GM23338 (cell line): ENCODE measurements at regions not wholly inside any gene's neighbourhood (a gene's known extent, or its start where the extent isn't known, plus 50 kb on each side); places are given as distances from the start of the nearest gene placed in this dataset.

Experiments used
- ATAC-seq: fragments of 200-7000 bp; cut with Tn5 transposase; 3 replicates; pipeline ENCODE4 v1.9.1; 2020
- DNase-seq: peaks from one replicate; pipeline ENCODE4 v3.0.0-alpha.2; 2015; ENCODE audit warnings: low spot score
- H2AFZ ChIP-seq: fragments of 200-600 bp; sonication (generic); 2 replicates; pipeline ENCODE4 v1.8.0; 2016; ENCODE audit warnings: antibody characterized with exemption, mild to moderate bottlenecking, moderate library complexity
- H3F3A ChIP-seq: fragments of 200-600 bp; sonication (generic); replicated peaks from 2 replicates; pipeline ENCODE4 v1.8.0; 2017; ENCODE audit warnings: antibody characterized with exemption, mixed run types, low read depth
- H3K27ac ChIP-seq: fragments of 200-600 bp; sonication (generic); 2 replicates; pipeline ENCODE4 v1.6.1; 2016; ENCODE audit warnings: low read depth
- H3K27me3 ChIP-seq: fragments of 200-600 bp; sonication (generic); 2 replicates; pipeline ENCODE4 v1.8.0; 2016; ENCODE audit warnings: mild to moderate bottlenecking, mixed run types, moderate library complexity; ENCODE audit not compliant: insufficient read depth
- H3K36me3 ChIP-seq: fragments of 200-600 bp; sonication (generic); 2 replicates; pipeline ENCODE4 v1.8.0; 2016; ENCODE audit warnings: mild to moderate bottlenecking; ENCODE audit not compliant: insufficient read depth
- H3K4me1 ChIP-seq: fragments of 200-600 bp; sonication (generic); 2 replicates; pipeline ENCODE4 v1.8.0; 2016; ENCODE audit warnings: mild to moderate bottlenecking, moderate library complexity; ENCODE audit not compliant: insufficient read depth
- H3K4me2 ChIP-seq: fragments of 200-600 bp; sonication (generic); 2 replicates; pipeline ENCODE4 v1.7.1; 2017; ENCODE audit warnings: mixed run types
- H3K4me3 ChIP-seq: fragments of 200-600 bp; sonication (generic); 2 replicates; pipeline ENCODE4 v1.6.1; 2016; ENCODE audit warnings: mixed run types
- H3K79me2 ChIP-seq: fragments of 200-600 bp; sonication (generic); replicated peaks from 2 replicates; pipeline ENCODE4 v1.8.0; 2017; ENCODE audit warnings: mild to moderate bottlenecking; ENCODE audit not compliant: insufficient read depth
- H3K9me2 ChIP-seq: fragments of 200-600 bp; sonication (generic); 2 replicates; pipeline ENCODE4 v1.8.0; 2017; ENCODE audit not compliant: insufficient read depth
- H4K20me1 ChIP-seq: fragments of 200-600 bp; sonication (generic); replicated peaks from 2 replicates; pipeline ENCODE4 v1.8.0; 2017; ENCODE audit warnings: mild to moderate bottlenecking; ENCODE audit not compliant: insufficient read depth
- H3K27ac Mint-ChIP-seq: 2 replicates; pipeline ENCODE4 v1.8.0; 2020; ENCODE audit warnings: inconsistent platforms, mild to moderate bottlenecking, moderate library complexity, mixed read lengths
- H3K27me3 Mint-ChIP-seq: 3 replicates; pipeline ENCODE4 v1.8.0; 2022; ENCODE audit warnings: low read depth, mild to moderate bottlenecking, moderate library complexity, mixed read lengths, inconsistent platforms; ENCODE audit not compliant: insufficient read depth, poor library complexity
- H3K36me3 Mint-ChIP-seq: 3 replicates; pipeline ENCODE4 v1.8.0; 2021; ENCODE audit warnings: low read depth, mild to moderate bottlenecking, inconsistent platforms, moderate library complexity, mixed read lengths
- H3K4me1 Mint-ChIP-seq: 3 replicates; pipeline ENCODE4 v1.8.0; 2020; ENCODE audit warnings: mild to moderate bottlenecking, inconsistent platforms, mixed read lengths
- H3K4me3 Mint-ChIP-seq: 3 replicates; pipeline ENCODE4 v1.8.0; 2021; ENCODE audit warnings: moderate library complexity, mild to moderate bottlenecking, inconsistent platforms, mixed read lengths
- H3K9me3 Mint-ChIP-seq: 3 replicates; pipeline ENCODE4 v1.8.0; 2020; ENCODE audit warnings: moderate library complexity, mild to moderate bottlenecking, inconsistent platforms, mixed read lengths
- CREB1 ChIP-seq: fragments of 250-450 bp; sonication (Bioruptor Pico); IDR thresholded peaks from 2 replicates; pipeline ENCODE4 v1.5.0; 2020; ENCODE audit warnings: low read depth, mild to moderate bottlenecking, moderate library complexity
- ETS1 ChIP-seq: IDR thresholded peaks from 2 replicates; pipeline ENCODE4 v1.6.1; 2016; ENCODE audit warnings: antibody characterized with exemption
- EZH2 ChIP-seq: fragments of 200-600 bp; sonication (generic); IDR thresholded peaks from one replicate; pipeline ENCODE4 v1.8.0; 2017; ENCODE audit warnings: antibody characterized with exemption, mild to moderate bottlenecking, low read depth; ENCODE audit not compliant: unreplicated experiment
- EZH2phosphoT487 ChIP-seq: fragments of 200-600 bp; sonication (generic); IDR thresholded peaks from one replicate; pipeline ENCODE4 v1.8.1; 2018; ENCODE audit warnings: antibody characterized with exemption; ENCODE audit not compliant: unreplicated experiment
- JUNB ChIP-seq: IDR thresholded peaks from one replicate; pipeline ENCODE4 v1.6.1; 2016; ENCODE audit warnings: antibody characterized with exemption; ENCODE audit not compliant: unreplicated experiment
- NANOG ChIP-seq: IDR thresholded peaks from 2 replicates; pipeline ENCODE4 v1.6.1; 2016; ENCODE audit warnings: antibody characterized with exemption, borderline replicate concordance
- POLR2AphosphoS5 ChIP-seq: IDR thresholded peaks from 2 replicates; pipeline ENCODE4 v1.6.1; 2016; ENCODE audit warnings: antibody characterized with exemption, low read depth
- ZNF114 ChIP-seq: fragments of 250-450 bp; sonication (Bioruptor Pico); IDR thresholded peaks from 2 replicates; pipeline ENCODE4 v1.5.0; 2020; ENCODE audit warnings: mild to moderate bottlenecking, moderate library complexity
- ZNF331 ChIP-seq: fragments of 250-450 bp; sonication (Bioruptor Pico); IDR thresholded peaks from 2 replicates; pipeline ENCODE4 v1.5.0; 2020; ENCODE audit warnings: low read depth, mild to moderate bottlenecking, moderate library complexity
- TF ChIP-seq, protein P1 (sequence below): fragments of 250-450 bp; sonication (Bioruptor Pico); IDR thresholded peaks from 2 replicates; pipeline ENCODE4 v1.5.0; 2020; ENCODE audit warnings: mild to moderate bottlenecking, moderate library complexity
- TF ChIP-seq, protein P2 (sequence below): IDR thresholded peaks from one replicate; pipeline ENCODE4 v1.6.1; 2018; ENCODE audit warnings: antibody characterized with exemption; ENCODE audit not compliant: unreplicated experiment

- TF ChIP-seq, protein P1, sequence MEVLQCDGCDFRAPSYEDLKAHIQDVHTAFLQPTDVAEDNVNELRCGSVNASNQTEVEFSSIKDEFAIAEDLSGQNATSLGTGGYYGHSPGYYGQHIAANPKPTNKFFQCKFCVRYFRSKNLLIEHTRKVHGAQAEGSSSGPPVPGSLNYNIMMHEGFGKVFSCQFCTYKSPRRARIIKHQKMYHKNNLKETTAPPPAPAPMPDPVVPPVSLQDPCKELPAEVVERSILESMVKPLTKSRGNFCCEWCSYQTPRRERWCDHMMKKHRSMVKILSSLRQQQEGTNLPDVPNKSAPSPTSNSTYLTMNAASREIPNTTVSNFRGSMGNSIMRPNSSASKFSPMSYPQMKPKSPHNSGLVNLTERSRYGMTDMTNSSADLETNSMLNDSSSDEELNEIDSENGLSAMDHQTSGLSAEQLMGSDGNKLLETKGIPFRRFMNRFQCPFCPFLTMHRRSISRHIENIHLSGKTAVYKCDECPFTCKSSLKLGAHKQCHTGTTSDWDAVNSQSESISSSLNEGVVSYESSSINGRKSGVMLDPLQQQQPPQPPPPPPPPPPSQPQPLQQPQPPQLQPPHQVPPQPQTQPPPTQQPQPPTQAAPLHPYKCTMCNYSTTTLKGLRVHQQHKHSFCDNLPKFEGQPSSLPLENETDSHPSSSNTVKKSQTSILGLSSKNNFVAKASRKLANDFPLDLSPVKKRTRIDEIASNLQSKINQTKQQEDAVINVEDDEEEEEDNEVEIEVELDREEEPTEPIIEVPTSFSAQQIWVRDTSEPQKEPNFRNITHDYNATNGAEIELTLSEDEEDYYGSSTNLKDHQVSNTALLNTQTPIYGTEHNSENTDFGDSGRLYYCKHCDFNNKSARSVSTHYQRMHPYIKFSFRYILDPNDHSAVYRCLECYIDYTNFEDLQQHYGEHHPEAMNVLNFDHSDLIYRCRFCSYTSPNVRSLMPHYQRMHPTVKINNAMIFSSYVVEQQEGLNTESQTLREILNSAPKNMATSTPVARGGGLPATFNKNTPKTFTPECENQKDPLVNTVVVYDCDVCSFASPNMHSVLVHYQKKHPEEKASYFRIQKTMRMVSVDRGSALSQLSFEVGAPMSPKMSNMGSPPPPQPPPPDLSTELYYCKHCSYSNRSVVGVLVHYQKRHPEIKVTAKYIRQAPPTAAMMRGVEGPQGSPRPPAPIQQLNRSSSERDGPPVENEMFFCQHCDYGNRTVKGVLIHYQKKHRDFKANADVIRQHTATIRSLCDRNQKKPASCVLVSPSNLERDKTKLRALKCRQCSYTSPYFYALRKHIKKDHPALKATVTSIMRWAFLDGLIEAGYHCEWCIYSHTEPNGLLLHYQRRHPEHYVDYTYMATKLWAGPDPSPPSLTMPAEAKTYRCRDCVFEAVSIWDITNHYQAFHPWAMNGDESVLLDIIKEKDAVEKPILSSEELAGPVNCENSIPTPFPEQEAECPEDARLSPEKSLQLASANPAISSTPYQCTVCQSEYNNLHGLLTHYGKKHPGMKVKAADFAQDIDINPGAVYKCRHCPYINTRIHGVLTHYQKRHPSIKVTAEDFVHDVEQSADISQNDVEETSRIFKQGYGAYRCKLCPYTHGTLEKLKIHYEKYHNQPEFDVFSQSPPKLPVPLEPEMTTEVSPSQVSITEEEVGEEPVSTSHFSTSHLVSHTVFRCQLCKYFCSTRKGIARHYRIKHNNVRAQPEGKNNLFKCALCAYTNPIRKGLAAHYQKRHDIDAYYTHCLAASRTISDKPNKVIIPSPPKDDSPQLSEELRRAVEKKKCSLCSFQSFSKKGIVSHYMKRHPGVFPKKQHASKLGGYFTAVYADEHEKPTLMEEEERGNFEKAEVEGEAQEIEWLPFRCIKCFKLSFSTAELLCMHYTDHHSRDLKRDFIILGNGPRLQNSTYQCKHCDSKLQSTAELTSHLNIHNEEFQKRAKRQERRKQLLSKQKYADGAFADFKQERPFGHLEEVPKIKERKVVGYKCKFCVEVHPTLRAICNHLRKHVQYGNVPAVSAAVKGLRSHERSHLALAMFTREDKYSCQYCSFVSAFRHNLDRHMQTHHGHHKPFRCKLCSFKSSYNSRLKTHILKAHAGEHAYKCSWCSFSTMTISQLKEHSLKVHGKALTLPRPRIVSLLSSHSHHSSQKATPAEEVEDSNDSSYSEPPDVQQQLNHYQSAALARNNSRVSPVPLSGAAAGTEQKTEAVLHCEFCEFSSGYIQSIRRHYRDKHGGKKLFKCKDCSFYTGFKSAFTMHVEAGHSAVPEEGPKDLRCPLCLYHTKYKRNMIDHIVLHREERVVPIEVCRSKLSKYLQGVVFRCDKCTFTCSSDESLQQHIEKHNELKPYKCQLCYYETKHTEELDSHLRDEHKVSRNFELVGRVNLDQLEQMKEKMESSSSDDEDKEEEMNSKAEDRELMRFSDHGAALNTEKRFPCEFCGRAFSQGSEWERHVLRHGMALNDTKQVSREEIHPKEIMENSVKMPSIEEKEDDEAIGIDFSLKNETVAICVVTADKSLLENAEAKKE (CRISPR knock-in tag): no peak
- TF ChIP-seq CREB1: no peak
- TF ChIP-seq ZNF331 (CRISPR knock-in tag): no peak
These were observed 705.2 kb upstream of the ZNF608 start (continued) for GRCh38 chr5:125451622-125452021.

DNA sequence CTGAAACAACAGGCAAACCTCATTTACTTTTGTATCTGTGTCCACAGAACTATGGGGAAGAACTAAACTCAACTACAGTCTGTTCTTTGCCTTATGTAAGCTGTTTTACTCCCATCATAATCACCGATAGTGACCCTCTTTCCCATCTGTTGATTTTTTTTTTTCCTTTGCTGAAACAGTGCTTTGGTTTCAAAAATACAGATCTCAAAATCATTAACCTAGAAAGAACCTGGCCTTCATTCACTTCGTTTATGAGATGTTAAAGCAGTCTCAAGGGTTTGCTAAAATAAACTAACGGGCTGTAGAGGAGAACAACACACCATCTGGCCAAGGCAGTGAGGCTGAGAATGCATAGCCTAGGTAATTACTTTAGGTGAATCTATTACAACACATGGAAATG lies 706.6 kb upstream of the ZNF608 start:
- peaks cover 20% of the 10 kb centered on the region for H3K9me3 Mint-ChIP-seq
- no peak for ATAC-seq
- no peaks in the 10 kb centered on the region for H3K27me3 Mint-ChIP-seq
- no peak overlapping the region for H3K4me3 Mint-ChIP-seq
- TF ChIP-seq, protein P2, sequence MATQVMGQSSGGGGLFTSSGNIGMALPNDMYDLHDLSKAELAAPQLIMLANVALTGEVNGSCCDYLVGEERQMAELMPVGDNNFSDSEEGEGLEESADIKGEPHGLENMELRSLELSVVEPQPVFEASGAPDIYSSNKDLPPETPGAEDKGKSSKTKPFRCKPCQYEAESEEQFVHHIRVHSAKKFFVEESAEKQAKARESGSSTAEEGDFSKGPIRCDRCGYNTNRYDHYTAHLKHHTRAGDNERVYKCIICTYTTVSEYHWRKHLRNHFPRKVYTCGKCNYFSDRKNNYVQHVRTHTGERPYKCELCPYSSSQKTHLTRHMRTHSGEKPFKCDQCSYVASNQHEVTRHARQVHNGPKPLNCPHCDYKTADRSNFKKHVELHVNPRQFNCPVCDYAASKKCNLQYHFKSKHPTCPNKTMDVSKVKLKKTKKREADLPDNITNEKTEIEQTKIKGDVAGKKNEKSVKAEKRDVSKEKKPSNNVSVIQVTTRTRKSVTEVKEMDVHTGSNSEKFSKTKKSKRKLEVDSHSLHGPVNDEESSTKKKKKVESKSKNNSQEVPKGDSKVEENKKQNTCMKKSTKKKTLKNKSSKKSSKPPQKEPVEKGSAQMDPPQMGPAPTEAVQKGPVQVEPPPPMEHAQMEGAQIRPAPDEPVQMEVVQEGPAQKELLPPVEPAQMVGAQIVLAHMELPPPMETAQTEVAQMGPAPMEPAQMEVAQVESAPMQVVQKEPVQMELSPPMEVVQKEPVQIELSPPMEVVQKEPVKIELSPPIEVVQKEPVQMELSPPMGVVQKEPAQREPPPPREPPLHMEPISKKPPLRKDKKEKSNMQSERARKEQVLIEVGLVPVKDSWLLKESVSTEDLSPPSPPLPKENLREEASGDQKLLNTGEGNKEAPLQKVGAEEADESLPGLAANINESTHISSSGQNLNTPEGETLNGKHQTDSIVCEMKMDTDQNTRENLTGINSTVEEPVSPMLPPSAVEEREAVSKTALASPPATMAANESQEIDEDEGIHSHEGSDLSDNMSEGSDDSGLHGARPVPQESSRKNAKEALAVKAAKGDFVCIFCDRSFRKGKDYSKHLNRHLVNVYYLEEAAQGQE: no peak
- TF ChIP-seq EZH2 (no peak), ZNF114 (CRISPR knock-in tag) (no peak), EZH2phosphoT487 (no peak), ETS1 (no peak), JUNB (no peak), ZNF331 (CRISPR knock-in tag) (no peak), NANOG (no peak), POLR2AphosphoS5 (no peak)
- no peaks in the 10 kb centered on the region for H3K27me3 ChIP-seq
- H3K27ac ChIP-seq: no peak overlapping the region
- 0 out of 2 replicates have a peak, but pooled peaks cover 6% of the 10 kb centered on the region for H3K9me2 ChIP-seq
- H3F3A ChIP-seq: no peaks in the 10 kb centered on the region
- no peak for DNase-seq
- H3K4me2 ChIP-seq: no peak overlapping the region
- H2AFZ ChIP-seq: no peak overlapping the region
- H3K36me3 ChIP-seq: no peaks in the 10 kb centered on the region
- H3K36me3 Mint-ChIP-seq: peaks cover 16% of the 10 kb centered on the region
- no peak overlapping the region for H3K27ac Mint-ChIP-seq
- no peaks in the 10 kb centered on the region; the same call in 2 of the 3 replicates for H3K4me1 Mint-ChIP-seq
- H4K20me1 ChIP-seq: no peaks in the 10 kb centered on the region
- no peak overlapping the region for H3K4me3 ChIP-seq
- H3K4me1 ChIP-seq: no peaks in the 10 kb centered on the region; the same call in 1 of the 2 replicates
- no peaks in the 10 kb centered on the region for H3K79me2 ChIP-seq
